GM21786 (cell line): ENCODE measurements at regions not wholly inside any gene's neighbourhood (a gene's known extent, or its start where the extent isn't known, plus 50 kb on each side); places are given as distances from the start of the nearest gene placed in this dataset.

Experiments
- ATAC-seq: cut with Tn5 transposase; IDR thresholded peaks from one replicate; pipeline ENCODE4 v1.9.1; 2021; ENCODE audit not compliant: unreplicated experiment

- ATAC-seq = no peak
Measured at GRCh38 chr1:222243902-222244301, 304.0 kb downstream of the HHIPL2 start.

- ATAC-seq = no peak
Measured at GRCh38 chr1:222242492-222242891, 305.4 kb downstream of the HHIPL2 start.

- no peak for ATAC-seq
Measured at GRCh38 chr1:222241410-222241809, 306.5 kb downstream of the HHIPL2 start.

- ATAC-seq = no peak
Measured at GRCh38 chr1:222240536-222241181, 307.2 kb downstream of the HHIPL2 start.

GRCh38 chr1:222239130-222239529, 308.8 kb downstream of the HHIPL2 start:
- ATAC-seq = no peak

GRCh38 chr1:222234351-222234750, 313.6 kb downstream of the HHIPL2 start:
- no peak for ATAC-seq

- no peak for ATAC-seq
Measured at GRCh38 chr1:222233444-222234158, 314.3 kb downstream of the HHIPL2 start.

- ATAC-seq = no peak
Measured at GRCh38 chr1:222232842-222233241, 315.1 kb downstream of the HHIPL2 start.

GRCh38 chr1:222229672-222230312, 318.1 kb downstream of the HHIPL2 start:
- ATAC-seq = no peak

GRCh38 chr1:222225316-222225691, 322.6 kb downstream of the HHIPL2 start:
- no peak for ATAC-seq

GRCh38 chr1:222224636-222225315, 323.1 kb downstream of the HHIPL2 start:
- ATAC-seq = no peak

GRCh38 chr1:222224156-222224555, 323.7 kb downstream of the HHIPL2 start:
- ATAC-seq = no peak

- ATAC-seq = no peak
Measured at GRCh38 chr1:222223010-222223409, 324.9 kb downstream of the HHIPL2 start.

GRCh38 chr1:222216255-222216754, 331.6 kb downstream of the HHIPL2 start:
- ATAC-seq = no peak

GRCh38 chr1:222210776-222211175, 337.1 kb downstream of the HHIPL2 start:
- no peak for ATAC-seq

- ATAC-seq = no peak
Measured at GRCh38 chr1:222204475-222204874, 343.4 kb downstream of the HHIPL2 start.

GRCh38 chr1:222202831-222203230, 345.1 kb downstream of the HHIPL2 start:
- ATAC-seq = no peak

- no peak for ATAC-seq
Measured at GRCh38 chr1:222196736-222197135, 351.2 kb downstream of the HHIPL2 start.

- ATAC-seq = no peak
Measured at GRCh38 chr1:222196288-222196687, 351.6 kb downstream of the HHIPL2 start.

- no peak for ATAC-seq
Measured at GRCh38 chr1:222195857-222196256, 352.0 kb downstream of the HHIPL2 start.

- ATAC-seq = no peak
Measured at GRCh38 chr1:222189218-222189617, 358.7 kb downstream of the HHIPL2 start.
